Astrocyte (in vitro differentiated cells and primary cell): ENCODE measurements at regions not wholly inside any gene's neighbourhood (a gene's known extent, or its start where the extent isn't known, plus 50 kb on each side); places are given as distances from the start of the nearest gene placed in this dataset.

Experiments
- DNase-seq: peaks from one replicate; pipeline ENCODE4 v3.0.0-alpha.2; 2010; ENCODE audit warnings: low read depth
- FAIRE-seq: peaks from 2 replicates; lab custom pipeline; 2011; peaks lifted over from hg19 to GRCh38; lab: Jason Lieb, UNC
- H2AFZ ChIP-seq: 2 replicates; pipeline ENCODE4 v1.6.0; 2012; ENCODE audit warnings: low read depth, low read length, inconsistent platforms
- H3K27ac ChIP-seq: 2 replicates; pipeline ENCODE4 v1.5.1; 2011; ENCODE audit warnings: low read depth, low read length, inconsistent platforms
- H3K27me3 ChIP-seq: 2 replicates; pipeline ENCODE4 v1.6.0; 2011; ENCODE audit warnings: low read length, inconsistent platforms; ENCODE audit not compliant: insufficient read depth
- H3K36me3 ChIP-seq: 2 replicates; pipeline ENCODE4 v1.5.1; 2011; ENCODE audit warnings: low read length, inconsistent platforms; ENCODE audit not compliant: insufficient read depth
- H3K4me1 ChIP-seq: 2 replicates; pipeline ENCODE4 v1.5.1; 2011; ENCODE audit warnings: low read length, inconsistent platforms; ENCODE audit not compliant: insufficient read depth
- H3K4me2 ChIP-seq: 2 replicates; pipeline ENCODE4 v1.6.0; 2012; ENCODE audit warnings: low read length, inconsistent platforms
- H3K4me3 ChIP-seq: 2 replicates; pipeline ENCODE4 v1.5.1; 2011; ENCODE audit warnings: low read depth, mild to moderate bottlenecking, low read length, inconsistent platforms; ENCODE audit not compliant: insufficient read depth
- H3K79me2 ChIP-seq: 2 replicates; pipeline ENCODE4 v1.6.0; 2012; ENCODE audit warnings: mild to moderate bottlenecking, low read length, inconsistent platforms; ENCODE audit not compliant: insufficient read depth
- H3K9ac ChIP-seq: 2 replicates; pipeline ENCODE4 v1.6.0; 2012; ENCODE audit warnings: mild to moderate bottlenecking, low read length, inconsistent platforms
- H3K9me3 ChIP-seq: 2 replicates; pipeline ENCODE4 v1.5.1; 2012; ENCODE audit warnings: low read depth, mild to moderate bottlenecking, low read length, inconsistent platforms; ENCODE audit not compliant: insufficient read depth
- H4K20me1 ChIP-seq: 2 replicates; pipeline ENCODE4 v1.6.0; 2012; ENCODE audit warnings: low read length, inconsistent platforms; ENCODE audit not compliant: insufficient read depth
- H3K27ac Mint-ChIP-seq: one replicate; pipeline ENCODE4 v1.8.0; 2021; ENCODE audit warnings: mild to moderate bottlenecking, mixed read lengths; ENCODE audit not compliant: unreplicated experiment
- H3K27me3 Mint-ChIP-seq: one replicate; pipeline ENCODE4 v1.8.0; 2021; ENCODE audit warnings: low read depth, mixed read lengths; ENCODE audit not compliant: unreplicated experiment
- H3K36me3 Mint-ChIP-seq: one replicate; pipeline ENCODE4 v1.8.0; 2021; ENCODE audit warnings: low read depth, mixed read lengths; ENCODE audit not compliant: unreplicated experiment
- H3K4me1 Mint-ChIP-seq: one replicate; pipeline ENCODE4 v1.8.0; 2021; ENCODE audit warnings: low read depth, mixed read lengths; ENCODE audit not compliant: unreplicated experiment
- H3K4me3 Mint-ChIP-seq: one replicate; pipeline ENCODE4 v1.8.0; 2021; ENCODE audit warnings: mild to moderate bottlenecking, moderate library complexity, mixed read lengths; ENCODE audit not compliant: unreplicated experiment
- H3K9me3 Mint-ChIP-seq: one replicate; pipeline ENCODE4 v1.8.0; 2021; ENCODE audit warnings: mild to moderate bottlenecking, mixed read lengths; ENCODE audit not compliant: unreplicated experiment
- EZH2 ChIP-seq: IDR thresholded peaks from 2 replicates; pipeline ENCODE4 v1.6.1; 2012; ENCODE audit warnings: mild to moderate bottlenecking, low read length, inconsistent platforms; ENCODE audit not compliant: insufficient read depth
- TF ChIP-seq, protein P1 (sequence below): IDR thresholded peaks from 2 replicates; pipeline ENCODE4 v1.5.1; 2011; ENCODE audit warnings: low read depth, mild to moderate bottlenecking, inconsistent platforms, low read length, moderate library complexity; ENCODE audit not compliant: insufficient read depth

- H3K4me2 ChIP-seq, result no peak overlapping the region
- no peak overlapping the region for H3K9ac ChIP-seq
- no peaks in the 10 kb centered on the region for H3K4me1 ChIP-seq
- no peak overlapping the region for H3K27ac ChIP-seq
- no peaks in the 10 kb centered on the region for H3K9me3 ChIP-seq
- Mint-ChIP-seq H3K36me3 (no peaks in the 10 kb centered on the region), H3K4me3 (no peak overlapping the region), H3K4me1 (peaks cover 4% of the 10 kb centered on the region), H3K27ac (peak overlapping the region; percentile 17), H3K9me3 (peaks cover 16% of the 10 kb centered on the region), H3K27me3 (peaks cover 2% of the 10 kb centered on the region)
- no peaks in the 10 kb centered on the region for H3K79me2 ChIP-seq
- no peak for DNase-seq
- no peaks in the 10 kb centered on the region for H4K20me1 ChIP-seq
- no peaks in the 10 kb centered on the region for H3K36me3 ChIP-seq
- H3K27me3 ChIP-seq, result no peaks in the 10 kb centered on the region
- no peak overlapping the region for H3K4me3 ChIP-seq
- TF ChIP-seq EZH2, result no peak
- TF ChIP-seq, protein P1, sequence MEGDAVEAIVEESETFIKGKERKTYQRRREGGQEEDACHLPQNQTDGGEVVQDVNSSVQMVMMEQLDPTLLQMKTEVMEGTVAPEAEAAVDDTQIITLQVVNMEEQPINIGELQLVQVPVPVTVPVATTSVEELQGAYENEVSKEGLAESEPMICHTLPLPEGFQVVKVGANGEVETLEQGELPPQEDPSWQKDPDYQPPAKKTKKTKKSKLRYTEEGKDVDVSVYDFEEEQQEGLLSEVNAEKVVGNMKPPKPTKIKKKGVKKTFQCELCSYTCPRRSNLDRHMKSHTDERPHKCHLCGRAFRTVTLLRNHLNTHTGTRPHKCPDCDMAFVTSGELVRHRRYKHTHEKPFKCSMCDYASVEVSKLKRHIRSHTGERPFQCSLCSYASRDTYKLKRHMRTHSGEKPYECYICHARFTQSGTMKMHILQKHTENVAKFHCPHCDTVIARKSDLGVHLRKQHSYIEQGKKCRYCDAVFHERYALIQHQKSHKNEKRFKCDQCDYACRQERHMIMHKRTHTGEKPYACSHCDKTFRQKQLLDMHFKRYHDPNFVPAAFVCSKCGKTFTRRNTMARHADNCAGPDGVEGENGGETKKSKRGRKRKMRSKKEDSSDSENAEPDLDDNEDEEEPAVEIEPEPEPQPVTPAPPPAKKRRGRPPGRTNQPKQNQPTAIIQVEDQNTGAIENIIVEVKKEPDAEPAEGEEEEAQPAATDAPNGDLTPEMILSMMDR, result no peak
- no peak overlapping the region for H2AFZ ChIP-seq
- no peak for FAIRE-seq
Observed at GRCh38 chr21:35120631-35121180, 71.6 kb upstream of the RUNX1 start.

GRCh38 chr21:35119501-35120047 is 70.5 kb upstream of the RUNX1 start:
- Histone ChIP-seq H4K20me1 (no peaks in the 10 kb centered on the region), H3K79me2 (no peaks in the 10 kb centered on the region), H2AFZ (no peak overlapping the region), H3K4me2 (no peak overlapping the region), H3K27me3 (no peaks in the 10 kb centered on the region), H3K4me3 (no peak overlapping the region), H3K4me1 (no peaks in the 10 kb centered on the region), H3K9me3 (no peaks in the 10 kb centered on the region), H3K36me3 (no peaks in the 10 kb centered on the region), H3K27ac (no peak overlapping the region), H3K9ac (no peak overlapping the region)
- TF ChIP-seq, protein P1, result no peak
- TF ChIP-seq EZH2, result no peak
- Mint-ChIP-seq H3K27me3 (peaks cover 2% of the 10 kb centered on the region), H3K27ac (no peak overlapping the region), H3K9me3 (peaks cover 8% of the 10 kb centered on the region), H3K4me3 (no peak overlapping the region), H3K36me3 (no peaks in the 10 kb centered on the region), H3K4me1 (peaks cover 4% of the 10 kb centered on the region)
- FAIRE-seq (no peak), DNase-seq (no peak)

DNA sequence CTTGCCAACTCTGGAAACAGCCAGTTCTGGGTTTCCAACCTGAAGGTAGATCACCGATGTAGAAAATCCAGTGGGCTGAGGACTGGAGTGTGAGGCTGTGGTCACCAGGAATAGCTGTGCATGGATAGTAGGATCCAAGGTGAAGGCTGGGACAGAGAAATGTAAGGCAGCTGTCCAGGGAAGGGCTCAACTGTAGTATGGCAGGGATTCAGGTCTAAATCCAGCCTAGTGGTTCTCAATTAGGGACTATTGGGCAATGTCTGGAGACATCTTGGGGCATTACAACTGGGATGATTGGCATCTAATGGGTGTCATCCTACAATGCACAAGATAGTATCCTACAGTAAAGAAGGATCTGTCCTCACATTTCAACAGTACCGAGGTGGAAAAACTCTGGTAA is 67.7 kb upstream of the RUNX1 start:
- Histone ChIP-seq H3K36me3 (no peaks in the 10 kb centered on the region), H3K9ac (no peak overlapping the region), H3K4me1 (no peaks in the 10 kb centered on the region), H3K27me3 (no peaks in the 10 kb centered on the region), H3K9me3 (no peaks in the 10 kb centered on the region), H3K79me2 (no peaks in the 10 kb centered on the region), H4K20me1 (no peaks in the 10 kb centered on the region), H3K27ac (no peak overlapping the region), H2AFZ (no peak overlapping the region), H3K4me2 (no peak overlapping the region), H3K4me3 (no peak overlapping the region)
- Mint-ChIP-seq H3K4me3 (no peak overlapping the region), H3K4me1 (peaks cover 10% of the 10 kb centered on the region), H3K9me3 (peaks cover 4% of the 10 kb centered on the region), H3K27ac (no peak overlapping the region), H3K36me3 (no peaks in the 10 kb centered on the region), H3K27me3 (peaks cover 2% of the 10 kb centered on the region)
- no peak for DNase-seq
- TF ChIP-seq, protein P1, result no peak
- no peak for TF ChIP-seq EZH2
- FAIRE-seq, result no peak
